ENCODE measurements at regions not wholly inside any gene's neighbourhood (a gene's known extent, or its start where the extent isn't known, plus 50 kb on each side); places are given as distances from the start of the nearest gene placed in this dataset.

GRCh38 chr17:63082273-63082861 lies 116.3 kb downstream of the TANC2 start:
- TF ChIP-seq CTCF (IDR thresholded peaks at IDR 0.05), result peak; percentile 62; the same call in 1 of the 2 replicates

GRCh38 chr17:63082952-63083351 lies 116.9 kb downstream of the TANC2 start:
- no peak for TF ChIP-seq CTCF (IDR thresholded peaks at IDR 0.05)

GRCh38 chr17:63086483-63087185 lies 120.6 kb downstream of the TANC2 start:
- TF ChIP-seq CTCF (IDR thresholded peaks at IDR 0.05), result no peak

- no peak for TF ChIP-seq CTCF (IDR thresholded peaks at IDR 0.05)
Observed at GRCh38 chr17:63094631-63095030, 128.6 kb downstream of the TANC2 start.

- no peak for TF ChIP-seq CTCF (IDR thresholded peaks at IDR 0.05)
Observed at GRCh38 chr17:63095459-63095858, 129.4 kb downstream of the TANC2 start.

- no peak for TF ChIP-seq CTCF (IDR thresholded peaks at IDR 0.05)
Observed at GRCh38 chr17:63095879-63096278, 129.8 kb downstream of the TANC2 start.

GRCh38 chr17:63096426-63096825 lies 130.4 kb downstream of the TANC2 start:
- TF ChIP-seq CTCF (IDR thresholded peaks at IDR 0.05), result no peak

Measured in LNCAP (cell line).